ENCODE measurements at regions not wholly inside any gene's neighbourhood (a gene's known extent, or its start where the extent isn't known, plus 50 kb on each side); places are given as distances from the start of the nearest gene placed in this dataset.

DNA sequence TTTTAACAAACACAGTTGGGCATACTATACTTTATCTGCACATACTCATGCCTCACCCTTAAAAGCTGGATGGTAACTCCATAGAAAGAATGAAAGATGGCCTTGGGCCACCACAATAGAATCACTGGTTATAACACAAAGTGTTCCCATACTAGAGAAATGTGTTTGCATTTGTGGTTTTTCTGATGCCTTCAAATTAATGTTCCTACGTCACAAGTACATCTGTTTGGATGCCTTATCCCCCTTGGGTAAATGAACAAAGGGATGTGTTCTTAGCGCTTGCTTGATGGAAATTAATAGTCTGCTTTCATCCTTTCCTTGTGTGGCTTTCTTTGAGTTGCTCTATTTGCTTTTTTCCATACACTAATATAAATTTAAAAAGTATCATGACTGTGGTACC, 291.1 kb upstream of the PDE4D start:
- ATAC-seq (no peak), DNase-seq (no peak)
- H3K36me3 ChIP-seq (ENCODE audit: low read depth, low read length) = no peaks in the 10 kb centered on the region
- H3K4me1 ChIP-seq (ENCODE audit: insufficient read depth, low read length) = no peaks in the 10 kb centered on the region
- ChIA-PET POLR2A (ENCODE audit: unreplicated experiment) (no interaction called here), CTCF (no interaction called here)
- no peaks in the 10 kb centered on the region for H3K79me2 ChIP-seq (ENCODE audit: low read length)
- H3K27ac ChIP-seq (ENCODE audit: low read length) = no peak overlapping the region
- H3K4me2 ChIP-seq (ENCODE audit: low read length) = no peak overlapping the region
- no peak overlapping the region for H3K9ac ChIP-seq (ENCODE audit: low read length)
- no peak overlapping the region for H2AFZ ChIP-seq (ENCODE audit: low read length)
- H3F3A ChIP-seq (ENCODE audit: low read length, unreplicated experiment) = no peaks in the 10 kb centered on the region
- H3K27me3 ChIP-seq (ENCODE audit: low read length) = peaks cover 23% of the 10 kb centered on the region; the same call in 1 of the 2 replicates
- no peaks in the 10 kb centered on the region for H3K9me2 ChIP-seq (replicated peaks; ENCODE audit: low read length)
- H3K4me3 ChIP-seq (ENCODE audit: low read length) = no peak overlapping the region
- no peaks in the 10 kb centered on the region for H4K20me1 ChIP-seq (ENCODE audit: low read length)
- BruUV-seq (replicated peaks) = no TSS peak
- no peak for TF ChIP-seq EZH2phosphoT487 (IDR thresholded peaks at IDR 0.05; ENCODE audit: borderline replicate concordance, low read length)
- TF ChIP-seq EZH2 (IDR thresholded peaks at IDR 0.05; ENCODE audit: low read length, unreplicated experiment) = no peak
- TF ChIP-seq, protein P1, sequence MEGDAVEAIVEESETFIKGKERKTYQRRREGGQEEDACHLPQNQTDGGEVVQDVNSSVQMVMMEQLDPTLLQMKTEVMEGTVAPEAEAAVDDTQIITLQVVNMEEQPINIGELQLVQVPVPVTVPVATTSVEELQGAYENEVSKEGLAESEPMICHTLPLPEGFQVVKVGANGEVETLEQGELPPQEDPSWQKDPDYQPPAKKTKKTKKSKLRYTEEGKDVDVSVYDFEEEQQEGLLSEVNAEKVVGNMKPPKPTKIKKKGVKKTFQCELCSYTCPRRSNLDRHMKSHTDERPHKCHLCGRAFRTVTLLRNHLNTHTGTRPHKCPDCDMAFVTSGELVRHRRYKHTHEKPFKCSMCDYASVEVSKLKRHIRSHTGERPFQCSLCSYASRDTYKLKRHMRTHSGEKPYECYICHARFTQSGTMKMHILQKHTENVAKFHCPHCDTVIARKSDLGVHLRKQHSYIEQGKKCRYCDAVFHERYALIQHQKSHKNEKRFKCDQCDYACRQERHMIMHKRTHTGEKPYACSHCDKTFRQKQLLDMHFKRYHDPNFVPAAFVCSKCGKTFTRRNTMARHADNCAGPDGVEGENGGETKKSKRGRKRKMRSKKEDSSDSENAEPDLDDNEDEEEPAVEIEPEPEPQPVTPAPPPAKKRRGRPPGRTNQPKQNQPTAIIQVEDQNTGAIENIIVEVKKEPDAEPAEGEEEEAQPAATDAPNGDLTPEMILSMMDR (conservative IDR thresholded peaks at IDR 0.05; ENCODE audit: low read depth, low read length) = no peak
- H3K9me3 ChIP-seq (ENCODE audit: low read length) = no peaks in the 10 kb centered on the region
- intact Hi-C loops (cut with micrococcal nuclease) = no loop called here

DNA sequence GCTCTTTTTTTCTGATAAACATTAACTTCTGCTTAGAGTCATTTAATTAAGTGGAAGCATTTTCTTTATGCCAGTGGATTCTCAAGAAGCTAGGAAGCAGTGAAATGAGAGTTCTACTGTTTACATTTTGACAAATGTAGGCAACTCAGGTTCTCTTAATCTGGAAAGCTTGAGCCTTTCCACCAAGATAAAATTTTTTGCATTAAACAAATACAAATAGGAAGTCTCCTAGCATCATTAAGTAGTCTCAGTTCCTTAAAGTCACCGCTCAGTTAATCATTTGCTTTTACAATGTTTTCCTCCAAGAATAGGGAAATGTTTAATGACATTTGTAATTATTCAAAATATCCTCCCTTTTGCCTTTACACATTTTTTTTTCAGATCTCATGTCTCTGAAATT, 290.4 kb upstream of the PDE4D start:
- TF ChIP-seq EZH2 (IDR thresholded peaks at IDR 0.05; ENCODE audit: low read length, unreplicated experiment) = no peak
- Histone ChIP-seq H3K4me3 (ENCODE audit: low read length) (no peak overlapping the region), H3K4me1 (ENCODE audit: insufficient read depth, low read length) (no peaks in the 10 kb centered on the region), H3K27me3 (ENCODE audit: low read length) (peaks cover 23% of the 10 kb centered on the region; the same call in 1 of the 2 replicates), H3K4me2 (ENCODE audit: low read length) (no peak overlapping the region), H3K79me2 (ENCODE audit: low read length) (no peaks in the 10 kb centered on the region), H4K20me1 (ENCODE audit: low read length) (no peaks in the 10 kb centered on the region), H3F3A (ENCODE audit: low read length, unreplicated experiment) (no peaks in the 10 kb centered on the region), H3K9ac (ENCODE audit: low read length) (no peak overlapping the region), H3K9me3 (ENCODE audit: low read length) (no peaks in the 10 kb centered on the region), H3K36me3 (ENCODE audit: low read depth, low read length) (no peaks in the 10 kb centered on the region), H2AFZ (ENCODE audit: low read length) (no peak overlapping the region), H3K27ac (ENCODE audit: low read length) (no peak overlapping the region), H3K9me2 (replicated peaks; ENCODE audit: low read length) (no peaks in the 10 kb centered on the region)
- CTCF ChIA-PET = no interaction called here
- no peak for ATAC-seq
- no TSS peak for BruUV-seq (replicated peaks)
- DNase-seq = no peak
- intact Hi-C loops (cut with micrococcal nuclease) = no loop called here
- POLR2A ChIA-PET (ENCODE audit: unreplicated experiment) = no interaction called here

DNA sequence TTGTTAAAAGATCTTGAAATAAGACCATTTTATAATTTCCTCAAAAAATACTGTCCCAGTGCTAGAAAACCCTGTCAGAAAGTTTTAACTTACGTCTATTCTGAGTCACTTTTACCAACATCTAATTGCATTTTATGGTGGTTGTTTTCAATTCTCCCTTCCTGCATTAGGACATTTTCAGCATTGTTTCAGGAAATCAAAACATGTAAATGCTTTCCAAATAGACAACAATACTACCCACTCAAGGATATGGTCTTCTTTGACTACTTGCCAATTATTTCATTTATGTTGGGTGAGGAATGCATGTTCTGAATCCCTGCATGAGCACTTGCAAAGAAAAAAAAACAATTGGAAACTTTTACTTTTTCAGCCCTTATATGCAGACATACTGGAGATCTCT, 284.6 kb upstream of the PDE4D start:
- H2AFZ ChIP-seq (ENCODE audit: low read length) = no peak overlapping the region
- intact Hi-C loops (cut with micrococcal nuclease) = no loop called here
- DNase-seq = no peak
- ATAC-seq = no peak
- BruUV-seq (replicated peaks) = no TSS peak
- no peaks in the 10 kb centered on the region for H3F3A ChIP-seq (ENCODE audit: low read length, unreplicated experiment)
- no peaks in the 10 kb centered on the region for H4K20me1 ChIP-seq (ENCODE audit: low read length)
- no peak overlapping the region for H3K9ac ChIP-seq (ENCODE audit: low read length)
- no peaks in the 10 kb centered on the region for H3K9me3 ChIP-seq (ENCODE audit: low read length)
- no peaks in the 10 kb centered on the region for H3K4me1 ChIP-seq (ENCODE audit: insufficient read depth, low read length)
- H3K4me3 ChIP-seq (ENCODE audit: low read length) = no peak overlapping the region
- no peak overlapping the region for H3K27ac ChIP-seq (ENCODE audit: low read length)
- no peaks in the 10 kb centered on the region for H3K79me2 ChIP-seq (ENCODE audit: low read length)
- no peak overlapping the region for H3K4me2 ChIP-seq (ENCODE audit: low read length)
- peaks cover 10% of the 10 kb centered on the region; the same call in 1 of the 2 replicates for H3K27me3 ChIP-seq (ENCODE audit: low read length)
- no peaks in the 10 kb centered on the region for H3K9me2 ChIP-seq (replicated peaks; ENCODE audit: low read length)
- TF ChIP-seq EZH2 (IDR thresholded peaks at IDR 0.05; ENCODE audit: low read length, unreplicated experiment) (no peak), EZH2phosphoT487 (IDR thresholded peaks at IDR 0.05; ENCODE audit: borderline replicate concordance, low read length) (no peak)
- TF ChIP-seq, protein P1 (conservative IDR thresholded peaks at IDR 0.05; ENCODE audit: low read depth, low read length) = no peak
- H3K36me3 ChIP-seq (ENCODE audit: low read depth, low read length) = no peaks in the 10 kb centered on the region
- ChIA-PET CTCF (no interaction called here), POLR2A (ENCODE audit: unreplicated experiment) (no interaction called here)
